HG03060 (cell line): ENCODE measurements at regions not wholly inside any gene's neighbourhood (a gene's known extent, or its start where the extent isn't known, plus 50 kb on each side); places are given as distances from the start of the nearest gene placed in this dataset.

ENCODE experiments used
- ATAC-seq: cut with Tn5 transposase; IDR thresholded peaks from one replicate; pipeline ENCODE4 v1.9.1; 2021; ENCODE audit warnings: low read depth, moderate number of reproducible peaks; ENCODE audit not compliant: unreplicated experiment

GRCh38 chr10:130637089-130637676 lies 501.0 kb downstream of the GLRX3 start:
- no peak for ATAC-seq

GRCh38 chr10:130638991-130639390 lies 502.8 kb downstream of the GLRX3 start:
- no peak for ATAC-seq

- no peak for ATAC-seq
Observed at GRCh38 chr10:130642926-130643325, 506.7 kb downstream of the GLRX3 start.

DNA sequence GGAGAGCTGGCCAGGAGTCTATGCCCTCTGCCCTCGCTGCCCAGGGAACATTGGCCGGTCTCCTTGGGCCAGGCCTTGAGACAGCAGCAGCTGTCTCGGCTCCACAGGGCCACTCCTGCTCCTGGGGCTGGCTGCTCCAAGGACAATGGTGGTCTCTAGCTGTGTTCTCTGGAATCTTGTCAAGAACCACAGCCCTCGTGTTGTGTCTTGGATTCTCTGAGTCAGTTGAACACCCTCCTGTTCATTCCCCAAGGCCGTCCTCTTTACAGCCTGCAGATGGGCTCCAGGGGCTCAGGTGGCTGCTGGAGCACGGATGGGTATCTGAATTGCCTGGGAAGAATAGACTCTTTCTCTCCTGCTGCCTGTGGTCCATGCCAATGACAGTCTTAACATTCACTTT lies 511.1 kb downstream of the GLRX3 start:
- ATAC-seq: no peak

DNA sequence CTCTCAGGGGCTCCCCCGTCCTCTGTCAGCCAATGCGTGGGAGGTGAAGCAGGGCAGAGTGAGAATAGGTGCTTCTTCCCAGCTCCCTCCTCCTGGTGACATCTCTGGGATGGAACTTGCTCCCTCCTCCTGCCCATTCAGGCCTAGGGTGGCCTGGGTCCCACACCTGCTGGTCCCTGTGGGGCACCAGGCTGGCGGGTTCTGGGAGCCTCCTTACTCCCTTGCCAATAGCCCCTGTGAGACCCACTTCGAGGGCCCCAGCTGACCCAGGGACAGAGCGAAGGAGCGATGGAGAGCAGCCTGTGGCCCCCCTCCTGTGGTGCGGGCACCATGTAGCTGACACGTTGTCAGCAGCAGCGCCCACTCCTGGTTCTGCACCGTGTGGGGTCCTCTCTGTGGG lies 512.6 kb downstream of the GLRX3 start:
- no peak for ATAC-seq

- no peak for ATAC-seq
Observed at GRCh38 chr10:130652544-130652943, 516.4 kb downstream of the GLRX3 start.

- ATAC-seq: no peak
Observed at GRCh38 chr10:130652964-130653578, 516.9 kb downstream of the GLRX3 start.

DNA sequence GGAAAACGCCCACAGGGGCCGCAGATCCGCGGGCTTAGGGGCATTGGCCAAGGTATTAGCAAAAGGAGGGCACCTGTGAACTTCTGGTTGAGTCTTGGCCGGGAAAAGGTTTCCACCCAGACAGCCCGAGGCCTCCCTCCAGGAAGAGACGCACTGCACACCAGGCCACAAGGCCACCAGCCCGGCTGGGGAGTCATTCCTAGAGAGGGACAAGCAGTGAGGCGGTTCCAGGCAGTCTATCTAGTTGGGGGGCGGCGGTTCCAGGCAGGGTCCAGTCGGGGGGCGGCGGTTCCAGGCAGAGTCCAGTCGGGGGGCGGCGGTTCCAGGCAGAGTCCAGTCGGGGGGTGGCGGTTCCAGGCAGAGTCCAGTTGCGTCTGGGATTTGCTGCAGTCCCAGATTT lies 518.5 kb downstream of the GLRX3 start:
- ATAC-seq: no peak

DNA sequence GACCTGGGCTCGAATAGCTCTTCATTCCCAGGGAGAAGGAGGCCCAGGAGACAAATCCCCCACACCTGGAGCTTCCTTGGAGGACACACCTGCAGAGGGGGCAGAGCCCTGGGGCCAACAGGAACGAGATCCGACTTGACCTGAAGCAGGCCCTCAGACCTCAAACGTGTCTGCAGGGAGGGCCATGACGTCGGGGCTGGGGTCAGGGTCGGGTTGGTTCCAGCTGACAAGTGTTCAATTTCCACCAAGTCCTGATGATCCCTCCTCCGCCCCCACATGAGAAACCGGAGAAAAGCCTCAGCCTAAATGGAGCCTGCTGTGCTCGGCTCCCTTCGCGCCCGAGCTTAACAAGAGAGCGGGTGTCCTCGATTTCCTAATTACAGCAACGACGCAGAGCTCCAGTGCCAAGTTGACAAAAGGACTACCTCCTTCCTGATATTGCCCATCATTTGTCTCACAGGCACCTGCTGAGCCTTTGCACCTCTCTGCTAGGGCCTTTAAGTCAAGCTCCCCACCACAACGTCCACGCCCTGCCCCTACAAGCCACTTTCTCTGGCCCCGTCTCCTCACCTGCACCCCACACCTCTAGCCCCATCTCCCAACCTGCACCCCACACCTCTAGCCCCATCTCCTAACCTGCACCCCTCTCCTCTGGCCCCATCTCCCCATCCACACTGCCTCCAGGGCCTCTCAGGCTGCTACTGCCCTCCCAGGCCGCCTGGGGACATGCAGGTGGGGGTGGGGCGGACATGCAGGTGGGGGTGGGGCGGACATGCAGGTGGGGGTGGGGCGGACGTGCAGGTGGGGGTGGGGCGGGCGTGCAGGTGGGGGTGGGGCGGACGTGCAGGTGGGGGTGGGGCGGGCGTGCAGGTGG lies 519.4 kb downstream of the GLRX3 start:
- ATAC-seq: no peak

GRCh38 chr10:130656187-130656575 lies 520.0 kb downstream of the GLRX3 start:
- ATAC-seq: no peak

DNA sequence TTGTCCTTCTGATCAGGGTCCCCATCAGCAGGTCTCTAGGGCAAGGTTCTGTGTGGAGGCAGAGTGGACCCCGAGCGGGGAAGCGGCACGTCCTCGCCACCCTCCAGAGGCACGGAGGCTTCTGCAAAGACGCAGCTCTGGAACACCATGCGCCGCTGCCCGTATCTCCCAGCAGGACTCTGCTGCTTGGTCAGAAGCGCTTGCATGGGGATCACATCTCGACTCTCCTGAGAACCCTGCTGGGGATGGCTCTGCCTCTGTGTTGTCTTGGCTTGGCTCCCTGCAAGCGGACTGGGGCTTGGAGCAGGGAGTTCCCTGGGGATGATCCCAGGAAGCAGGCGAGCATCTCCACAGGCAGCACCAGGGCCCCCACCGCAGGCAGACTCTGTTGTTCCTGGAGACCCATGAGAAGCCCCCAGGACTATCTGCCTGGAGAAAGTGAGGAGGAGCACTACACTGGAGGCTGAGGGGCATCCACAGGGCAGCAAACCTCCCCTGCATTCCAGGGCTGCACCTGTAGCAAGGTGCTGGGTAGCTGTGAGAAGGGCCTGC lies 520.5 kb downstream of the GLRX3 start:
- no peak for ATAC-seq

GRCh38 chr10:130658687-130659290 lies 522.6 kb downstream of the GLRX3 start:
- no peak for ATAC-seq

- no peak for ATAC-seq
Observed at GRCh38 chr10:130659528-130659927, 523.3 kb downstream of the GLRX3 start.

DNA sequence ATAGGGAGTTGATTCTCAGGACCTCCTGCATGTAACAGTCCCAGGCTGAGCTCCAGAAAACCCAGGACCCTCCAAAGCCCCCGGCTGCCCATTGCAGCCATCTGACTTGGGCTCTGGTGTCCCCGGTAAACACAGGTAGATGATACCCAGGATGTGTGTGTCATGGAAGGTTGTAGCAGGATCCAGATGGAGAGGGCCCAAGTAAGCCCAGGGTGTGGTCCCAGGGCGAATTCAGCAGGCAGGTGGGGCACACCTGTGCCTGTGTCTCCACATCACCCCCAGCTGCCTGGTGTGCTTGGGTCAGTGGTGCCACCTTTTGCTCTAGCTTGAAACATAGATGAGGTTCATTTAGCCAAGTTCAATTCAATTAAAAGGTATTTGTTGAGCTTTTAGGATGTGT lies 524.1 kb downstream of the GLRX3 start:
- ATAC-seq: no peak

- no peak for ATAC-seq
Observed at GRCh38 chr10:130661419-130661818, 525.2 kb downstream of the GLRX3 start.

GRCh38 chr10:130662775-130663174 lies 526.6 kb downstream of the GLRX3 start:
- ATAC-seq: no peak

- no peak for ATAC-seq
Observed at GRCh38 chr10:130664526-130664925, 528.3 kb downstream of the GLRX3 start.

DNA sequence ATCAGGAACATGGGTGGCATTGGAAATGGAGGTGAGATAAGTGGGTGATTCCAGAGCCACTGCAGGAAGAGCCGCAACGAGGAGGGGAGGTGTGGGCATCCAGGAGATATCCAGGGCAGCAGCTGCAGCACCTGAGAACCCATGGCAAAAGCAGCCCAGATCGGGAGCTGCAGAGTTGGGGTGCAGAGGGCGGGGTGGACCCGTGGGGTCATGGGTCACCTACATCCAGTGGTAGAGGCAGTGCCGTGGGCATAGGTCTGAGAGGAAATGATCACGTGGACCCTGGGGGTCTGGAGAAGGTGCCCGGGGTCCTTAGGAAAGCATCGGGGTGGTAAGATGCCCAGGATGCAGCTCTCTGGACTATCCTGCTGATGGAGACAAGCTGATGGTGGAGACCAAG lies 530.0 kb downstream of the GLRX3 start:
- no peak for ATAC-seq

GRCh38 chr10:130686689-130687300 lies 550.6 kb downstream of the GLRX3 start:
- ATAC-seq: no peak

- no peak for ATAC-seq
Observed at GRCh38 chr10:130687566-130687965, 551.4 kb downstream of the GLRX3 start.
